PC-9 (cell line): ENCODE measurements at regions not wholly inside any gene's neighbourhood (a gene's known extent, or its start where the extent isn't known, plus 50 kb on each side); places are given as distances from the start of the nearest gene placed in this dataset.

Experiments used
- BruUV-seq: library from RNA; stranded (reverse); fragments of 400-500 nt; replicated peaks from 2 replicates; lab custom pipeline; 2021; lab: Mats Ljungman, UMichigan
- CTCF ChIA-PET: fragments of 300-600 bp; sonication (Branson Sonifier 250); formaldehyde crosslinking; loops from one replicate; lab custom pipeline; 2022; ENCODE audit warnings: antibody characterized with exemption; lab: Charles Lee
- POLR2A ChIA-PET: fragments of 300-600 bp; sonication (Branson Sonifier 250); formaldehyde crosslinking; loops from one replicate; lab custom pipeline; 2022; ENCODE audit warnings: antibody characterized with exemption; ENCODE audit not compliant: unreplicated experiment; lab: Charles Lee
- DNase-seq, 2 experiments: peaks; one replicate each; pipeline versions ENCODE4 v3.0.0 to v3.0.0-alpha.2; 2015 to 2022; ENCODE audit warnings: mixed read lengths in 1 of 2
- H2AFZ ChIP-seq: fragments of 200-600 bp; sonication (generic); 2 replicates; pipeline ENCODE4 v1.8.1; 2017; ENCODE audit warnings: antibody characterized with exemption
- H3F3A ChIP-seq: fragments of 200-600 bp; sonication (generic); 2 replicates; pipeline ENCODE4 v1.8.1; 2017; ENCODE audit warnings: antibody characterized with exemption, mild to moderate bottlenecking, low read depth; ENCODE audit not compliant: insufficient read depth
- H3K27ac ChIP-seq: fragments of 200-600 bp; sonication (generic); 2 replicates; pipeline ENCODE4 v1.6.1; 2016; ENCODE audit warnings: mixed run types
- H3K27me3 ChIP-seq: fragments of 200-600 bp; sonication (generic); 2 replicates; pipeline ENCODE4 v1.6.1; 2016; ENCODE audit warnings: low read depth, mixed run types; ENCODE audit not compliant: insufficient read depth
- H3K36me3 ChIP-seq: fragments of 200-600 bp; sonication (generic); 2 replicates; pipeline ENCODE4 v1.6.1; 2016; ENCODE audit warnings: low read depth, mixed run types
- H3K4me1 ChIP-seq: fragments of 200-600 bp; sonication (generic); replicated peaks from 2 replicates; pipeline ENCODE4 v1.6.1; 2016; ENCODE audit warnings: mixed run types; ENCODE audit not compliant: insufficient read depth
- H3K4me2 ChIP-seq: fragments of 200-600 bp; sonication (generic); 2 replicates; pipeline ENCODE4 v1.6.1; 2017; ENCODE audit warnings: mixed run types
- H3K4me3 ChIP-seq: fragments of 200-600 bp; sonication (generic); 2 replicates; pipeline ENCODE4 v1.6.1; 2016; ENCODE audit warnings: mixed run types
- H3K79me2 ChIP-seq: fragments of 200-600 bp; sonication (generic); 2 replicates; pipeline ENCODE4 v1.6.1; 2017; ENCODE audit warnings: low read depth, mixed run types
- H3K9me2 ChIP-seq: fragments of 200-600 bp; sonication (generic); 2 replicates; pipeline ENCODE4 v1.8.1; 2017; ENCODE audit warnings: mild to moderate bottlenecking; ENCODE audit not compliant: insufficient read depth
- H3K9me3 ChIP-seq: fragments of 200-600 bp; sonication (generic); 2 replicates; pipeline ENCODE4 v1.8.1; 2016; ENCODE audit warnings: low read depth; ENCODE audit not compliant: insufficient read depth
- H4K20me1 ChIP-seq: fragments of 200-600 bp; sonication (generic); 2 replicates; pipeline ENCODE4 v1.8.1; 2017; ENCODE audit not compliant: insufficient read depth
- CTCF ChIP-seq: fragments of 200-600 bp; sonication (generic); conservative IDR thresholded peaks from 2 replicates; pipeline ENCODE4 v1.6.1; 2017; ENCODE audit warnings: mixed run types, antibody characterized with exemption, mild to moderate bottlenecking, moderate library complexity
- EZH2 ChIP-seq: fragments of 200-600 bp; sonication (generic); IDR thresholded peaks from 2 replicates; pipeline ENCODE4 v1.8.0; 2017; ENCODE audit warnings: antibody characterized with exemption, low read depth
- intact Hi-C: fragments of 100-400 bp; cut with micrococcal nuclease; formaldehyde crosslinking; loops from one replicate; pipeline ENCODE4 v1.10.0; 2022; ENCODE audit not compliant: unreplicated experiment

- Histone ChIP-seq H4K20me1 (no peaks in the 10 kb centered on the region), H3F3A (no peaks in the 10 kb centered on the region), H3K27ac (no peak overlapping the region), H3K9me3 (peaks cover 8% of the 10 kb centered on the region; the same call in 1 of the 2 replicates), H3K9me2 (no peaks in the 10 kb centered on the region), H3K36me3 (peaks cover 22% of the 10 kb centered on the region), H3K4me3 (no peak overlapping the region), H2AFZ (no peak overlapping the region), H3K4me2 (no peak overlapping the region), H3K4me1 (no peaks in the 10 kb centered on the region), H3K27me3 (no peaks in the 10 kb centered on the region), H3K79me2 (peaks cover 11% of the 10 kb centered on the region)
- no peak for DNase-seq
- TF ChIP-seq EZH2 (no peak), CTCF (no peak)
- ChIA-PET POLR2A (no interaction called here), CTCF (no interaction called here)
- no TSS peak for BruUV-seq
- intact Hi-C loops, result no loop called here
Measured at GRCh38 chr18:73240899-73241298, 373.1 kb upstream of the NETO1 start.

- Histone ChIP-seq H3K27me3 (no peaks in the 10 kb centered on the region), H3K36me3 (peaks cover 26% of the 10 kb centered on the region), H3K4me1 (no peaks in the 10 kb centered on the region), H3K4me2 (no peak overlapping the region), H4K20me1 (no peaks in the 10 kb centered on the region), H3K9me3 (peaks cover 12% of the 10 kb centered on the region; the same call in 1 of the 2 replicates), H3F3A (no peaks in the 10 kb centered on the region; the same call in 1 of the 2 replicates), H2AFZ (no peak overlapping the region), H3K4me3 (no peak overlapping the region), H3K9me2 (no peaks in the 10 kb centered on the region), H3K27ac (peak overlapping the region; percentile 10; the same call in 1 of the 2 replicates), H3K79me2 (no peaks in the 10 kb centered on the region; the same call in 1 of the 2 replicates)
- no TSS peak for BruUV-seq
- DNase-seq, result no peak
- intact Hi-C loops, result no loop called here
- CTCF ChIA-PET, result no interaction called here
- POLR2A ChIA-PET, result no interaction called here
- no peak for TF ChIP-seq CTCF
- no peak for TF ChIP-seq EZH2
Measured at GRCh38 chr18:73235921-73236320, 368.1 kb upstream of the NETO1 start.

- peaks cover 12% of the 10 kb centered on the region; the same call in 1 of the 2 replicates for H3K9me3 ChIP-seq
- H2AFZ ChIP-seq, result no peak overlapping the region
- H3K4me1 ChIP-seq, result no peaks in the 10 kb centered on the region
- intact Hi-C loops, result no loop called here
- no peaks in the 10 kb centered on the region for H4K20me1 ChIP-seq
- no peaks in the 10 kb centered on the region; the same call in 1 of the 2 replicates for H3K79me2 ChIP-seq
- no peaks in the 10 kb centered on the region for H3K9me2 ChIP-seq
- H3K4me3 ChIP-seq, result no peak overlapping the region
- ChIA-PET CTCF (no interaction called here), POLR2A (no interaction called here)
- no peak overlapping the region for H3K4me2 ChIP-seq
- H3F3A ChIP-seq, result no peaks in the 10 kb centered on the region; the same call in 1 of the 2 replicates
- no peaks in the 10 kb centered on the region for H3K27me3 ChIP-seq
- H3K36me3 ChIP-seq, result peaks cover 26% of the 10 kb centered on the region
- peak; percentile 3 to 68 for DNase-seq
- TF ChIP-seq CTCF, result no peak
- TF ChIP-seq EZH2, result no peak
- BruUV-seq, result no TSS peak
- peak overlapping the region; percentile 10; the same call in 1 of the 2 replicates for H3K27ac ChIP-seq
Measured at GRCh38 chr18:73235491-73235890, 367.7 kb upstream of the NETO1 start.
